CD4-positive, alpha-beta T cell treated with Interleukin-4 for 1 hour (primary cell): ENCODE measurements at regions not wholly inside any gene's neighbourhood (a gene's known extent, or its start where the extent isn't known, plus 50 kb on each side); places are given as distances from the start of the nearest gene placed in this dataset.
"Not testable (repeated sequence)": the region's sequence is repeated elsewhere in the genome, so short reads cannot be mapped to it uniquely, and the experiment has no call there.

Experiments
- DNase-seq, 2 donors: peaks; one replicate each; pipeline ENCODE4 v3.0.0-alpha.2; 2020 to 2022

DNA sequence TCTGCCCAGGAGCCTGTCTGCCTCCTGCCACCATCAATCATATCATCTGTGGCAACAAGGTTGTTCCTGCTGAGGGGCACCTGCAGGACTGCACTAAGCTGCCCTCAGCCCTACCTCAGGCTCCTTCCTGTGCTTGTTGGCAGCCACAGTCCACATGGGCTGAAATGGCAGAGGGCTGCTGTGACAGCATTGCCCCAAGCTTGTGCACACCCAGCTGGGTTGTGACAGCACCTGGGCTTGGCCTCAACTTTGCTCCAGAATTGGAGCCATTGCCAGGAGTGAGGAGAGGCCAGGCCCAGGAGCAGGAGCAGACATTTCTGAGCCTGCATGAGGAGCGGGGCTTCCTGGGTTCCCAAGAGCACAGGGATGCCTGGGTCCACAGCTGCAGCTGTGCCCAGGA, 340.9 kb upstream of the CHRM2 start:
- DNase-seq, result no peak

DNA sequence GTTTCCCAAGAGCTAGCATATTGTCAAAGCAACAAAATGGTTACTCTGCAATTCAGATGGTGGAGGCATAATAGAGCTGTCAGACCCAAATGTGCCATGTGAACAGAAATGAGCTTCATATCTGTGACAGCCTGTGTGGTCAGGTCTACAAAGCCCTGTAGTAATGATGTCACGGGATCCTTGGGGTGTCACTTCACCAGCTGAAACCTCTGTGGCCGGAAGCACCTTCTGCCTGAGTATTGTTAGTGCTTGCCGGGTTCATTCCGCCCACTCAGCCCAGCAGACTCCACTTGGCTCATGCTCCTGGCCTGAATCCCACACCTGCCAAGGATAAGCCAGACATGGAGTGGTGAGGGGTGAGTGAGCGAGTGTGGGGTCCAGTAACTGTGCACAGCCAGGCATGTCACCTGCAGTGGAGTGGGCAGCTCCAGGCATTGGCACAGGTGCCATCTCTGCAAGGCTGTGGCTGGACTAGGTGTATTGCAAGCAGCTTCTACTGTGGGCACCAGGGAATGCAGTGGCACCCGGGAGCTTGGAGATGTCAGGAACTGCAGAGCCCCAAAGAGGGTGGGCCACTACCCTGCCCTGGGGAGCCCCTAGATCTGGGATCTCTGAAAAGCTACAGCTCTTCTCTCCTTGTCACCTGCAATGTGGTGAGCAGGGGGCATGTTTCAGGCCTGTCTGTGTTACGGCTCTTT, 341.9 kb upstream of the CHRM2 start:
- DNase-seq, result no peak

DNA sequence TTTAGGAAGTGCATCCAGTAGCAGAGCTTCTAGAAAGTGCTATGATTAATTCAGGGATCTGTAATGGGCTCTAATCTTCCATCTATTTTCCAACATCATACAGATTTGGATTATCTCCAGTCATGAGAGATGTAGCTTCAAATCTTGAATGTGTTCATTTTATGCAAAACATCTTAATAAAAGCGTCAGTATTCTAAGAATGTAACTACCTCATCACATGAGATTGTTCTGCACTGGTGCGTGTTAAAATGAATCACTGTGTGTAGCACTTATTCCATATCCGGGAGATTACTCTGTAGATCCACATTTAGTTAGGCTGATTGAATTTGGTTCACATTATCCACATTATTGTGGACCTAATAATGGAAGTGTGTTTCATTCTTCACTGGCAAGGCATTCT, 344.9 kb upstream of the CHRM2 start:
- DNase-seq, result no peak

DNA sequence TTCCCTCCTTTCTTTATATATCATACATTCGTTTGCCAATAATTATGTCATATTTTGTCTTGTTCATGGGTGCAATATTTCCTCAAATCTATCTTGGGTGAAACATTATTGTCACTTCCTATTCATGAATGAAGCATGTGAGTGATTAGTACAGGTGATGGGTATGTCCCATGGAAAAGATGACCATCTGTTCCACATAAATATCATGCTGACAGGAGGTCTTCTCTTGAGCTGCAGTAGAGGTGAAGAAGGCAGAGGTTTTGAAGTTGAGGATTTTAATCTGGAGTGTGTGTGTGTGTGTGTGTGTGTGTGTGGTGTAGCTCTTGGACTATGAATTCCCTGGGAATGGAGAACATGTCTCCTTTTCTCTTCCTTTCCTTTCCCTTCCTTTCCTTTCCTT, 350.5 kb upstream of the CHRM2 start:
- no peak for DNase-seq

DNA sequence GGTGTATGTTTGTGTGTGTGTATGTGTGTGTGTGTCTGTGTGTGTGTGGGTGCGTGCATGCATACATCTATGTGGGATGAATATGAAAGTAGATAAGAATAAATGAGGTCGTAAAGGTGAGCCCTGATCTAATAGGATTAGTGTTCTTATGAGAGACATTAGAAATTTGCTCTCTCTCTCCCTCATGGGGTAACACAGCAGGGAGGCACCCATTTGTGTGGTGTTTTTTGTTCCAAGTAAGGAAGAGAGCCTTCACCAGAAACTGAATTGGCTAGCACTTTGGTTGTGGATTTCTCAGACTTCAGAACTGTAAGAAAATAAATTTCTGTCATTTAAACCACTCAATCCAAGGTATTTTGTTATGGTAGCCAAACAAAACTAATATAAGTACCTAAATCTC, 353.7 kb upstream of the CHRM2 start:
- no peak for DNase-seq

DNA sequence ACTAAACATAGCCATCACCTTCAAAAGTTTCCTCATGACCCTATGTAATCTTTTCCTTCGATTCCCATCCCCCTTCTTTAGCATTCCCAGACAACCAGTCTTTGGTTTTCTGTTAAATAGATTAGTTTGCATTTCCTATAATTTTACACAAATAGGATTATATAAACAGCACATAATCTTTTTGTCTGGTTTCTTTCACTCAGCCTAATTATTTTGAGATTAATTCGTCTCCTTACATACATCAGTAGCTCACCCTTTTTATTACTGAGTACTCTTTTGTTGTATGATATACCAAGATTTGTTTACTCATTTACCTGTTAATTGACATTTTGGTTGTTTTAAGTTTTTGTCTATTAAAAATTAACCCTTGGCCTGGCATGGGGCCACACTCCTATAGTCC, 354.7 kb upstream of the CHRM2 start:
- DNase-seq, result no peak

DNA sequence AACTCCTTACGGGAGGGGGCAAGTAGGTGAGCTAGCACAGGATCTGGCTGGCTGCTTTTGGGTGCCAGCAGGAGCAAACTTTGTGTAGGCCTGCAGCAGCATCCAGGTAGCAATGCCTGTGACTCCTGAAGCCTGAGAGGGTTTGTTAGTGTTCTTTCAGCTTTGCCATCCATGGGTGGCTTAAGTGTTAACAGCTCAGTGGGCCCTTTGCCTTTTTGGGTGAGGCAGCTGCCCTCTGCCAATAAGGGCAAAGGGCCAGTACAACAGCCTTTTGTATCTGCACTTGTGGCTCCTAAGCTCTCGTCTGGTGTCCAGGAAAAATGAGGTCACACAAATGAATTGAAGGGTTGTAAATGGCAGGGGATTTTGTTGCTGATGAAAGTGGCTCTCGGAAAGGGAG, 359.0 kb upstream of the CHRM2 start:
- DNase-seq, result no peak

DNA sequence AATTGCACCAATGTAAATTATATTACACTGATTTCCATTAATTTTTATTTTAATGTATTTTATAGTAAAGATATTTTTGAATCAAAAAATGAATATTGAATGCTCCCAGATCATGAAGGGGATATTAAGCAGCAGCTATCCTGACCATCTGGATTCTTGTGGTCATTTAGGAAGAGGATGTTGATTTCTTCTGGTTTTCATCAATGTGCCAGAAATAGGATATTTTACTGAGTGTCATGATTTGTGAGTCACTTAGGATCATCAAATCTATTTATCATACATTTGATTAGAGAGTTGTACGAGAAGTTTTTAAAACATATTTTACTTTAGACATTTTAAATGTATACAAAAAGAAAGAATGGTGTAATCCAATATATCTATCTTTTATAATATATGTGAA, 366.3 kb upstream of the CHRM2 start:
- DNase-seq, result no peak

DNA sequence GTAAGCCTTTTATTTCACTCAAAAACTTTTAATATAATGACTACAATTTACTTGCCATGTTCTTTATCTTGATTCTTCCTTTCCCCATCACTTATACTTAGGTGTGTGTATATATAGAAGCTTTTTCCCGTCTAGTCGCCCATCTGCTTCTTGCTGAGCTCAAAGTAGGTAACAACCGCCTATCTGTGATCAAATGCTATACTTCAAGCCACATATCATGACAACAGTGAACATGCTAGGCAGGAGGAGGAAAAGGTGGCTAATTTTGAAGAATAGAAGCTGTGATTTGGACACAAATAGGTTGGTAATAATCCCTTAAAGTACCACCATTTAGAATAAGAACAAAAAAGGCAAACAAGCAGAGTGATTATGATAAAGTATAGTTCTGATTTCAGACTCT, 367.3 kb upstream of the CHRM2 start:
- no peak for DNase-seq

DNA sequence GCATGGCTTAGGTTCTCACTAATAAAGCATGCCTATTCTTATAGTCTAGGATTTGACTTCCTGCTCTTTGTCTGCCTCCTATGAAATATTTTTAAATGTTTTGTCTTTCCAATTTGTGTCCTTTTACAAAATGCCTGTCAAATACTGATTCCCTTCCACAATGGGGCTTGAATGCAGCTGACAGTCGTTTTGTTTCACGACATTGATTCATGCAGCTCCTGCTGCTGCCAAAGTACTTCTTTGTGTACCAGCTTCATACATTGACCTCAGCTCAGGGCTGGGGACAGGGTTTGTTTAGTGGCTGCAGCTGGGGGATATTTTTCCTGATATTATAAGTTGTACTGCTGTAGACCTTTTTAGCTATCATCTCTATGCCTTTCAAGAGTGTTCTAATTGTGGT, 371.9 kb upstream of the CHRM2 start:
- no peak for DNase-seq

DNA sequence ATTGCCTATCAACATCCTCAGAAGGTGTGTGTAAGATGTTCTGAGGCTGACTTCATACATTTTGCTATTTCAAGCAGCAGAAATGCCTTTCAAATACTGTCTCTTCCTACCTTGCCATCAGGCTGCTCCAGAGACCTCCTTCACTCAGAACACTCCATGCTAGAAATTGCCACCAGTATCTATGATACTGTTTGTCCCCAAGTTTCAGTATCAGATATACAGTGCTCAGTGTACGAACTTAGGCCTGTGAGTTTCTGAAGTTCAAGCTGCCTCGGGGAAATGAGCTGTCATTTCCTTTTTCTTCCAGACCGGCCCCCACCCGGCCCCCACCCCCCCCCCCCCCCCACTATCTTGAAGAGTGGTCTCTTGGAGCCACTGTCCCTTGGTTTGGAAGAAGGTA, 373.4 kb upstream of the CHRM2 start:
- DNase-seq, result no peak

DNA sequence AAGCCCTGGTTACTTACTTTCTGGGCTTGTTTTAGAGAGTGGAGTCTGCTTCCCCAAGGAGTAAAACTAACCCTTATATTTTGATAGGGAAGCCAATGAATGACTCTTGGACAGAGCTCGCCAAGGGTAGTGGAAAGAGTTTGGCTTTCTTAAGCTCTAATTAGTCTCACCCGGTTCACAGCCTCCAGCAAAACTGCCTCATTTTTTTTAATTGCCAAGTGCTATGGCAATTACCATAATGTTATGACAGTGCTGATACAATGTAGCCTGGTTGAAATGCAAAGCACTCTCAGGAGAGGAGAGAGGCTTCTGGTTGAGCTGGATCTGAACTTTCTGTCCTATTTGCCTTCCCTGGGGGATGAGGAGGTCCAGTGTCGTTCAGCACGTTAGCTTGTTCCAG, 376.1 kb upstream of the CHRM2 start:
- no peak for DNase-seq

DNA sequence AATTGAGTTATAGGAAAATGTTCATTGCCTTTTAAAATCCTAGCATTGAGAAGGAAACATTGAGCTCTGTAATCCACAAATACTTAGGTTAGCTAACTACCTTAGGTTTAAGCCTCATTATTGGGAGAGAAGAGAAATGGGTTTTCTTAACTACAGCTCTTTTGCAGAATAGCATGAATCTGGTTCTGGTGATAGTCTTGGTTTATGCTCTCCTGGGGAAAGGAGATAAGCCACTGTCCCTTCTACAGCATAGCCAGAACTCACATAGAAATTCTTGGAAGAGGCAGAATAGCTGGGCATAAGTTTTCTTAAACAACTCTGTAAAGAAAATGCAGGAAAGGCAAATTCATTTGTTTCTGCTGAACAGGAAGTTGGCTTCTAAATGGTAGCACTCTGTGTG, 378.6 kb upstream of the CHRM2 start:
- no peak for DNase-seq

DNA sequence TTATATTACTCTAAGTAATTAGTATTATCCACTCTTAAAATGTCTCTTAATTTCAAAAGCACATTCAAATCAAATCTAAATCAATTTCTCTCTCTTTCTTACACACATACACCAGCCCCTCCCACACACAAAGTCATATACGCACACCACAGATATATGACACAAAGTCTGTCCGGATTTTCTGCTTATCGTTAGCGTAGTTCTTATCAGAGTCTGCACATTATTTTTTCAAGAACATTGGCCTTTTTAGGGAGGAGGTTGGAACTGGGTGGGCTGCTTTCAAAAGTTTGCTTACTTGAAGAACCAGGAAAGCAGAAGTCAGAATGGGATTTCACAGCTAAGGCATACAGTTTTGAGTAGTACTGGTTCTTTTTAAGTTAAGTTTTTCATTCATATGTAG, 387.6 kb upstream of the CHRM2 start:
- no peak for DNase-seq

DNA sequence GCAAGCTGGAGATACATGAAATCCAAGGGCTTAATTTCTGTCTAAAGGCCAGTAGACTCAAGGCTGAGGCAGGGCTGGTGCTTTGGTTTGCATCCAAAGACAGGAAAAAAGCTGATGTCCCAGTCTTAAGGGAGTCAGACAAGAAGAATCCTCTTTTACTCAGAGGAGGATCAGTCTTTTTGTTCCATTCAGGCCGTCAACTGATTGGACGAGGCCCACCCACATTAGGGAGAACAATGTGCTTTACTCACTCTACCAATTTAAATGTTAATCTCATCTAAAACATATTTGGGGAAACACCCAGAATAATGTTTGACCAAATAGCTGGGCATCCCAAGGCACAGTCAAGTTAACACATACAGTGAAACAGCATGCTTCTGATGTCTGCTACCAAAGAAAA, 388.5 kb upstream of the CHRM2 start:
- no peak for DNase-seq

DNA sequence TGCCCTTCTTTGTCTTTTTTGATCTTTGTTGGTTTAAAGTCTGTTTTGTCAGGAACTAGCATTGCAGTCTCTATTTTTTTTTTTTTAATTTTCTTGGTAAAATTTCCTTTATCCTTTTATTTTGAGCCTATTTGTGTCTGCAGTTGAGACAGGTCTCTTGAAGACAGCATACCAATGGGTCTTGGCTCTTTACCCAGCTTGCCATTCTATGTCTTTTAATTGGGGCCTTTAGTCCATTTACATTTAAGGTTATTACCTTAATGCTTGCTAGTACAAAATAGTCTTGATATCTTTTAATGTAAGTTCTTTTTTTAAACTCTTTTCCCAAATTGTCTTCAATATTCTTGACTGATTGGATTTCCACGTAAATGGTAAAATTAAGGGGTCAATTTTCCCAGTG, 398.3 kb upstream of the CHRM2 start:
- no peak for DNase-seq

DNA sequence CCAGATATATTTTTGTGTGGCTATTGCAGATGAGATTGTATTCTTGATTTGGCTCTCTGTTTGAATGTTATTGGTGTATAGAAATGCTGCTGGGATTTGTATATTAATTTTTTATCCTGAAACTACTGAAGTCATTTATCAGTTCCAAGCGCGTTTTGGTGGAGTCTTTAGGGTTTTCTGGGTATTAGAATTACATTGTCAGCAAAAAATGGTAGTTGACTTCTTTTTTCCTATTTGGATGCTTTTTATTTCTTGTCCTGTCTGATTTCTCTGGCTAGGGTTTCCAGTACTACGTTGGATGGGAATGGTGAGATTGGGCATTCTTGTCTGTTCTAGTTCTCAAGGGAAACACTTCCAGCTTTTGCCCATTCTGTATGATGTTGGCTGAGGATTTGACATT, 415.5 kb upstream of the CHRM2 start:
- DNase-seq, result no peak

DNA sequence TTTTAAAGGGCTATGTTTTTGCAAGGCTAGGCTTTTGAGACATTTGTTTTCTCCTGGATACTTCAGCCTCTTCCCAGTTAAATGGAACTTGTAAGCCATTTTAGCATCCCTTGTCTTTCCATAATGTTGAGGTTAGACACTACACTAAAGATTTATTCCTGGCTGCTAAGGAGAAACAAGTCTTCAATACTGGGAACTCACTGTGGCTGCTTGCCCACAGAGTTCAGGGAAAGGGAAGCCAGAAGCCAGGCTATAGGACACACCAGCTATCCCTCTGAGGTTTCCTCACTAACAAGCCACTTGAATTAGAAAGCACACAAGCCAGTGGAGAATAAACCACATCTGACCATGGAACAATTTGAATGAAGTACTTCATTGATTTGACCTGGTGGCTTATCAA, 421.7 kb upstream of the CHRM2 start:
- no peak for DNase-seq

DNA sequence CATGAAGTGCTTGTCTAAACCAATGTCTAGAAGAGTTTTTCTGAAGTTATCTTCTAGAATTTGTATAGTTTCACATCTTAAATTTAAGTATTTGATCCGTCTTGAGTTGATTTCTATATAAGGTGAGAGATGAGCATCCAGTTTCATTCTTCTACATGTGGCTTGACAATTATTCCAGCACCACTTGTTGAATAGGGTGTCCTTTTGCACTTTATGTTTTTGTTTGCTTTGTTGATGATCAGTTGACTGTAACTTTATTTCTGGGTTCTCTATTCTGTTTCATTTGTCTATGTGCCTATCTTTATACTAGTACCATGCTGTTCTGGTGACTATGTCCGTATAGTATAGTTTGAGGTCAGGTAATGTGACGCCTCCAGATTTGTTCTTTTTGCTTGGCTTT, 426.6 kb upstream of the CHRM2 start:
- no peak for DNase-seq

DNA sequence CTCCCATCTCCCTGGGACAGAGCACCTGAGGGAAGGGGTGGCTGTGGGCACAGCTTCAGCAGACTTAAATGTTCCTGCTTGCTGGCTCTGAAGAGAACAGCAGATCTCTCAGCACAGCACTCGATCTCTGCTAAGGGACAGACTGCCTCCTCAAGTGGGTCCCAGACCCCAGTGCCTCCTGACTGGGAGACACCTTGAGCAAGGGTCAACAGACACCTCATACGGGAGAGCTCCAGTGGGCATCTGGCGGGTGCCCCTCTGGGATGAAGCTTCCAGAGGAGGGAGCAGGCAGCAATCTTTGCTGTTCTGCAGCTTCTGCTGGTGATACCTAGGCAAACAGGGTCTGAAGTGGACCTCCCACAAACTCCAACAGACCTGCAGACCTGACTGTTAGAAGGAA, 436.7 kb upstream of the CHRM2 start:
- not testable (repeated sequence) for DNase-seq

DNA sequence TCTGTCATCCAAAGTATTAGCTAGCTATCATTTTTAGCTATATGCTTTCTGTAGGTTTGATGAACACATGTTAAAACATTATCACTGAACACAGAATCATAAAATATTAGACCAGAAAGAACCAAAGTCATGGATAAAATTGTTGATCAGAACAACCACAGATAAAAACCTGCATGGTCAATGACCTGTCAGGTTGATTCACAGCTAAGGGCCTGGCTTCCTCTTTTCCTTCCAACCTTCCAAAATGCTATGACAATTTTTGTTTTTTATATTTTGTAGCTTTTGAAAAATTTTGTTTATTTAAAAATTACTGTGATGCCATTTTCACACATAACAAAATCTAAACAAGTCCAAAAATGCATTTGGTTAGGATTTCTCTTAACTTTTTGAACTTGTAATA, 444.4 kb upstream of the CHRM2 start:
- DNase-seq, result no peak

DNA sequence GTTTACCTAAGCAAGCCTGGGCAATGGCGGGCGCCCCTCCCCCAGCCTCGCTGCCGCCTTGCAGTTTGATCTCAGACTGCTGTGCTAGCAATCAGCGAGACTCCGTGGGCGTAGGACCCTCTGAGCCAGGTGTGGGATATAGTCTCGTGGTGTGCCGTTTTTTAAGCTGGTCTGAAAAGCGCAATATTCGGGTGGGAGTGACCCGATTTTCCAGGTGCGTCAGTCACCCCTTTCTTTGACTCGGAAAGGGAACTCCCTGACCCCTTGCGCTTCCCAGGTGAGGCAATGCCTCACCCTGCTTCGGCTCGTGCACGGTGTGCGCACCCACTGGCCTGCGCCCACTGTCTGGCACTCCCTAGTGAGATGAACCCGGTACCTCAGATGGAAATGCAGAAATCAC, 442.6 kb upstream of the MTPN start:
- not testable (repeated sequence) for DNase-seq

DNA sequence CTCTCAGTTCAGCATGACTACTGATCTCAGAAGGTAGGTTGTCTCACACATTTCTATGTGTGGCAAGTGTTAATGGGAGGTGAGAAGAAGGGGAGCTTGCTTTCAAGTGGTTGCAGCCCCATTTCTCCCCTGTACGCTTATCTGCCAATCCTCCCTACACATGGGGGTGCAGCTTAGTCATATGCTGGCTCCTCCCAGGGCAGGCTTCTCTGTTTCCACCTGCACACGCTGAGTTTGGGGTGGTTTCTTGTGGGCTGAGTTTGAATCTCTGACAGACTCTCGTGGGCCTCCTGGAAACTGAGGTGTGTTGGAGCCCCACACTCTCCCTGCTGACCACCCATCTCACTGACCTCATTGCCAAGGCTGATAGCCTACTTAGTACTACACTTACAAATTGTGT, 435.8 kb upstream of the MTPN start:
- no peak for DNase-seq

DNA sequence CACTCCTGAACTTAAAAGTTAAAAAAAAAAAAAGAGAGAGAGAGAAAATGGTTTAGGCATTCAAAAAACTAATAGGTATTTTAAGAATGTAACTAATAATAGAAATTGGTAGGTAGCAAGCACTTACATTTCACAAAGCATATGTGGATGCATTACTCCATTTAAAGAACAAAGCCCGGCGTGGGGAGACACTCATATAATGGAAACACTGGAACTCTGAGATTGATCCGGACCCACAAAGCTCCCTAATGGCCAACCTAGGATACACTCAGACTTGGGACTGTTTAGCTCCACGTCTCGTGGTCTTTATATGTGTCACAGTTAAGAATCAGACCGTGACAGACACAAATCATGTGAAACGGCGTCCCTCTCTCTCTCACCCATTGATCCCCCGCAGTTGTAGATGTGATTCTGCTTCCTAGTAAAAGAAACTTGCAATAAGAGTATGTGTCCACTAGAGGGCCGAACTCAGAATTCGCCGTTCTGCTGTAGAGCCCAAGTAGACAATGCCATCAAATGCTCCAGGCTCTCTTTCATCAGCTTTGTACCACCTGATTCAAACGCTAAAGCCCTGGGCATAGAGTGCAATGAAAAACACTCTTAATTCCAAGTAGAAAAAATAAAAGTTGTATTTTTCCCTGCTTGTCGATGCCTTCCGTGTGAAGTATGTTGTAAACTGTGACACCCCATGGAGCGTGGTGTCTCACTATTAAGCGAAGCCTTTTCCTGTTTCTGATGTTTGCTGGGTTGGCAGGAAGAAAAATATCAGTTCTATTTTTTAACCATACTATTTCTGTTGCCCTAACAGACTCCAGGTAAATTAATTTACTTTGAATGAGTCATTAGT, 429.0 kb upstream of the MTPN start:
- DNase-seq, result peak in 1 of 2 donors; percentile 27

DNA sequence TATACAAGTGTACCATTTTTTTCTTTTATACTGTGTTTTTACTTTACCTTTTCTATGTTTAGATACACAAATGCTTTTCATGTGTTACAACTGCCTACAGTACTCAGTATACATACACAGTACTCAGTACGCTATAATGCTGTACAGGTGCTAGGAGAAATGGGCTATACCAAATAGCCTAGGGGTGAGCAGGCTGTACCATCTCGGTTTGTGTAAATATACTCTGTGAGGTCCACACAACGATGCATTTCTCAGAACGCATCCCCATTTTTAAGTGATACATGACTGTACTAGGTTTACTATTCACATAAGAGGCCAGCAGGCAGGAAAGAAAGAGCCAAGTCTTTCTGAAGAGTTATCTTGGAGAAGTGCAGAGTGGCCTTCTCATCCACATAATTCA, 426.4 kb upstream of the MTPN start:
- no peak for DNase-seq
